Sigmoid colon (tissue), 6 donors: ENCODE measurements at regions not wholly inside any gene's neighbourhood (a gene's known extent, or its start where the extent isn't known, plus 50 kb on each side); places are given as distances from the start of the nearest gene placed in this dataset.

Source experiments
- DNase-seq: peaks from one replicate; pipeline ENCODE4 v3.0.0-alpha.2; 2019
- H3K27ac ChIP-seq, 4 donors: fragments of 200-600 bp; sonication (generic); one replicate each; pipeline ENCODE4 v1.5.1; 2016 to 2019; ENCODE audit warnings: mild to moderate bottlenecking in 1 of 4
- H3K27me3 ChIP-seq, 3 donors: fragments of 200-600 bp; sonication (generic); one replicate each; pipeline ENCODE4 v1.5.1; 2019; ENCODE audit warnings: mild to moderate bottlenecking in 1 of 3
- H3K36me3 ChIP-seq, 4 donors: fragments of 200-600 bp; sonication (generic); one replicate each; pipeline ENCODE4 v1.5.1; 2016 to 2019
- H3K4me1 ChIP-seq, 4 donors: fragments of 200-600 bp; sonication (generic); one replicate each; pipeline ENCODE4 v1.5.1; 2017 to 2019
- H3K4me3 ChIP-seq, 4 donors: fragments of 200-600 bp; sonication (generic); one replicate each; pipeline ENCODE4 v1.5.1; 2017 to 2019; ENCODE audit warnings: mild to moderate bottlenecking in 2 of 4, moderate library complexity in 1 of 4
- H3K9me3 ChIP-seq, 4 donors: fragments of 200-600 bp in 3 of 4; sonication (generic) in 3 of 4; one replicate each; pipeline versions ENCODE4 v1.5.1 to v1.6.1; 2013 to 2019
- EP300 ChIP-seq, 4 donors: sonication (generic); formaldehyde crosslinking; IDR thresholded peaks; one replicate each; pipeline ENCODE4 v1.6.1; 2017; ENCODE audit warnings: antibody characterized with exemption in 4 of 4
- POLR2A ChIP-seq, 2 donors: fragments of 450-650 bp; IDR thresholded peaks; one replicate each; pipeline ENCODE4 v1.6.1; 2016; ENCODE audit warnings: antibody characterized with exemption in 2 of 2, mild to moderate bottlenecking in 2 of 2, moderate library complexity in 2 of 2
- POLR2AphosphoS5 ChIP-seq, 4 donors: sonication (generic); formaldehyde crosslinking; IDR thresholded peaks; one replicate each; pipeline ENCODE4 v1.6.1; 2017; ENCODE audit warnings: antibody characterized with exemption in 4 of 4
- WGBS, 2 donors: extraction: QIAGEN DNeasy Blood & Tissue Kit; methylation state at CpG; one replicate each; pipeline ENCODE4 v1.1.7; 2013; 5-methylcytosine and 5-hydroxymethylcytosine counted together
- intact Hi-C: fragments of 100-400 bp; cut with DNase I; formaldehyde crosslinking; loops from one replicate; pipeline ENCODE4 v1.15.1; 2023
- TF ChIP-seq, protein P1 (sequence below), 4 experiments: fragments of 450-650 bp in 3 of 4; fragments of 200-600 bp in 1 of 4; IDR thresholded peaks; one replicate each; pipeline ENCODE4 v1.5.1; 2016 to 2019; ENCODE audit warnings: antibody characterized with exemption in 4 of 4, mild to moderate bottlenecking in 3 of 4, moderate library complexity in 2 of 4
- donor health status: healthy with polysubstance abuse.
- donor health status: healthy.

GRCh38 chr17:6276711-6277110 is 158.2 kb downstream of the AIPL1 start:
- H3K4me1 ChIP-seq, result no peaks in the 10 kb centered on the region
- H3K27me3 ChIP-seq, result no peaks in the 10 kb centered on the region
- no peak for DNase-seq
- no peak overlapping the region for H3K27ac ChIP-seq
- H3K4me3 ChIP-seq, result no peak overlapping the region
- H3K9me3 ChIP-seq, result peaks cover 0 to 2% (median 0%) of the 10 kb centered on the region in 4 donors
- WGBS, 2 donors, result 49 to 56% methylated on average over 5 of the region's 5 CpGs
- TF ChIP-seq, protein P1, sequence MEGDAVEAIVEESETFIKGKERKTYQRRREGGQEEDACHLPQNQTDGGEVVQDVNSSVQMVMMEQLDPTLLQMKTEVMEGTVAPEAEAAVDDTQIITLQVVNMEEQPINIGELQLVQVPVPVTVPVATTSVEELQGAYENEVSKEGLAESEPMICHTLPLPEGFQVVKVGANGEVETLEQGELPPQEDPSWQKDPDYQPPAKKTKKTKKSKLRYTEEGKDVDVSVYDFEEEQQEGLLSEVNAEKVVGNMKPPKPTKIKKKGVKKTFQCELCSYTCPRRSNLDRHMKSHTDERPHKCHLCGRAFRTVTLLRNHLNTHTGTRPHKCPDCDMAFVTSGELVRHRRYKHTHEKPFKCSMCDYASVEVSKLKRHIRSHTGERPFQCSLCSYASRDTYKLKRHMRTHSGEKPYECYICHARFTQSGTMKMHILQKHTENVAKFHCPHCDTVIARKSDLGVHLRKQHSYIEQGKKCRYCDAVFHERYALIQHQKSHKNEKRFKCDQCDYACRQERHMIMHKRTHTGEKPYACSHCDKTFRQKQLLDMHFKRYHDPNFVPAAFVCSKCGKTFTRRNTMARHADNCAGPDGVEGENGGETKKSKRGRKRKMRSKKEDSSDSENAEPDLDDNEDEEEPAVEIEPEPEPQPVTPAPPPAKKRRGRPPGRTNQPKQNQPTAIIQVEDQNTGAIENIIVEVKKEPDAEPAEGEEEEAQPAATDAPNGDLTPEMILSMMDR (IDR thresholded peaks at IDR 0.05), result no peak
- no peak for TF ChIP-seq POLR2AphosphoS5 (IDR thresholded peaks at IDR 0.05)
- no peak for TF ChIP-seq EP300 (IDR thresholded peaks at IDR 0.05)
- no peak for TF ChIP-seq POLR2A (IDR thresholded peaks at IDR 0.05)
- H3K36me3 ChIP-seq, result no peaks in the 10 kb centered on the region
- intact Hi-C loops, result no loop called here

DNA sequence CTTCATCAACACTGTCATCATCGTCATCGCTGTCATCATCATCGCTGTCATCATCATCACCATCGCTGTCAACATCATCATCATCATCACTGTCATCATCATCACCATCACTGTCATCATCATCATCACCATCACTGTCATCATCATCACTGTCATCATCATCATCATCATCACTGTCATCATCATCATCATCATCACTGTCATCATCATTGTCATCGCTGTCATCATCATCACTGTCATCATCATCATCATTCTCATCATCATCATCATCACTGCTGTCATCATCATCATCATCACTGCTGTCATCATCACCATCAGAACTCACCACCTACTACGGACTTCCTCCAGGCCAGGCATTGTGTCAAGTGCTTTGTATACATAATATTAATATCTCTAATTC is 160.6 kb downstream of the AIPL1 start:
- intact Hi-C loops, result no loop called here
- H3K4me1 ChIP-seq, result no peaks in the 10 kb centered on the region
- H3K9me3 ChIP-seq, result no peaks in the 10 kb centered on the region
- 76 to 85% methylated on average over 6 of the region's 6 CpGs for WGBS, 2 donors
- no peaks in the 10 kb centered on the region for H3K27me3 ChIP-seq
- H3K4me3 ChIP-seq, result no peak overlapping the region
- no peak for TF ChIP-seq EP300 (IDR thresholded peaks at IDR 0.05)
- H3K27ac ChIP-seq, result no peak overlapping the region
- no peaks in the 10 kb centered on the region for H3K36me3 ChIP-seq
- DNase-seq, result no peak

- DNase-seq, result no peak
- intact Hi-C loops, result no loop called here
- Histone ChIP-seq H3K36me3 (no peaks in the 10 kb centered on the region), H3K9me3 (no peaks in the 10 kb centered on the region), H3K27ac (no peak overlapping the region), H3K4me1 (no peaks in the 10 kb centered on the region), H3K4me3 (no peak overlapping the region), H3K27me3 (no peaks in the 10 kb centered on the region)
- TF ChIP-seq, protein P1 (IDR thresholded peaks at IDR 0.05), result no peak
- TF ChIP-seq POLR2A (IDR thresholded peaks at IDR 0.05), result no peak
- no peak for TF ChIP-seq POLR2AphosphoS5 (IDR thresholded peaks at IDR 0.05)
- no peak for TF ChIP-seq EP300 (IDR thresholded peaks at IDR 0.05)
- WGBS, 2 donors, result 8 to 14% methylated on average over 4 of the region's 4 CpGs
Observed at GRCh38 chr17:6269478-6269877, 165.4 kb downstream of the AIPL1 start.

GRCh38 chr17:6261466-6261865 is 173.5 kb downstream of the AIPL1 start:
- no peaks in the 10 kb centered on the region for H3K4me1 ChIP-seq
- H3K27ac ChIP-seq, result no peak overlapping the region
- no peak for DNase-seq
- intact Hi-C loops, result no loop called here
- no peaks in the 10 kb centered on the region for H3K9me3 ChIP-seq
- TF ChIP-seq, protein P1 (IDR thresholded peaks at IDR 0.05), result no peak
- TF ChIP-seq EP300 (IDR thresholded peaks at IDR 0.05) (no peak), POLR2AphosphoS5 (IDR thresholded peaks at IDR 0.05) (no peak), POLR2A (IDR thresholded peaks at IDR 0.05) (no peak)
- peaks cover 0 to 3% (median 0%) of the 10 kb centered on the region in 3 donors for H3K27me3 ChIP-seq
- no peak overlapping the region for H3K4me3 ChIP-seq
- WGBS, 2 donors, result 29 to 35% methylated on average over 6 of the region's 6 CpGs
- H3K36me3 ChIP-seq, result no peaks in the 10 kb centered on the region

DNA sequence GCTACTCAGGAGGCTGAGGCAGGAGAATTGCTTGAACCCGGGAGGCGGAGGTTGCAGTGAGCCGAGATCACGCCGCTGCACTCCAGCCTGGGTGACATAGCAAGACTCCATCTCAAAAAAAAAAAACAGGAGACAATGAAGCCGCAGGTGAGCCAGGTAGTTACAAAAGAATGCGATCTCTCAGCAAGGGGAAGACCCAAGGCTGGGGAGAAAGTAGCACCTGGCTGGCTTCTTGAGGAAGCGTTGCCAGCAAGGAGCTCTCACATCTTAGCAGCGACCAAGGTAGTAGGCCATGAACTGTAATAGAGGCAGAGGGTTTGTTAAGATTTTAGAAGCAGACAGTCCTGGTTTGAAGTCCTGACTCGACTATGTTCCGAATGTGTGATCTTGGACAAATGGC is 175.0 kb downstream of the AIPL1 start:
- H3K27me3 ChIP-seq, result peaks cover 0 to 3% (median 0%) of the 10 kb centered on the region in 3 donors

More for the DNA sequence above, 175.0 kb downstream of the AIPL1 start:
- TF ChIP-seq, protein P1 (IDR thresholded peaks at IDR 0.05), result no peak
- TF ChIP-seq EP300 (IDR thresholded peaks at IDR 0.05) (no peak), POLR2AphosphoS5 (IDR thresholded peaks at IDR 0.05) (no peak), POLR2A (IDR thresholded peaks at IDR 0.05) (no peak)
- Histone ChIP-seq H3K27ac (no peak overlapping the region), H3K4me3 (no peak overlapping the region), H3K36me3 (no peaks in the 10 kb centered on the region), H3K4me1 (no peaks in the 10 kb centered on the region), H3K9me3 (no peaks in the 10 kb centered on the region)
- intact Hi-C loops, result no loop called here
- no peak for DNase-seq
- WGBS, 2 donors, result 78 to 86% methylated on average over 11 of the region's 11 CpGs
